Hepatic stellate cell (primary cell): ENCODE measurements at regions not wholly inside any gene's neighbourhood (a gene's known extent, or its start where the extent isn't known, plus 50 kb on each side); places are given as distances from the start of the nearest gene placed in this dataset.

ENCODE experiments used
- DNase-seq: peaks from one replicate; pipeline ENCODE4 v3.0.0; 2011; ENCODE audit warnings: low spot score

DNA sequence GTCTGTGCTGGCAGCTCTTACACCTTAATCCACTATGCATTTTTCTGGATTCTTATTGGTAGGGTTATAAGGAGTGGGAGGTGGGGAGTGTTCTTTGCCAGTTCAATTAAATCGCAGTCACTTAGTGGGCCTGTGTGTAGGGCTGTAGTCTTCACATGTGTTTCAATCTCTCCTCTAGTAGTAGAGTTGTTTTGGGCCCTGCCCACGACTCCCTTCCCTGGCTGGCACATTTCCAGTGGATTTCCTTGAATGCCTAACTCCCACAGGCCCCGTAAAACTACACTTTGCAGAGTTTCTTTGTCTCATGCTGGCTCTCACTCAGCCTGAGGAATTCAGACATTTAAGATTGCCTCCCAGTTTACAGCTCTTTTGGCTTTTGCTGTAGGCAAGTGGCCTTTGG is 414.0 kb upstream of the OPRM1 start:
- DNase-seq: no peak

DNA sequence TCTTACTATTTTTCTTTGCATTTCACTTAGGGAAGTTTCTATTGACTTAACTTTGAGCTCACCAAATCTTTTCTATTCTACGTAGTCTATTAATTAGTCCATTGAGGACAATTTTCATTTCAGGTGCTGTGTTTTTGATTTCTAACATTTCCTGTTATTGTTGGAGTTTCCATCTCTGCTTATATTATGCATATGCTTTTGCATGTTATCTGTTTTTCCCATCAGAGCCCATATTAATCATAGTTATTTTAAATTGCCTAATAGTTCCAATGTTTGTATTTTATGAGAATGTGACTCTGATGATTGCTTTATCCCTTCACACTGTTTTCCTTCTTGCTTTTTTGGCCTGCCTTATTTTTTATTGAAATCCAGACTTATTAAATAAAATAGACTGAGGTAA is 414.5 kb upstream of the OPRM1 start:
- DNase-seq: no peak

DNA sequence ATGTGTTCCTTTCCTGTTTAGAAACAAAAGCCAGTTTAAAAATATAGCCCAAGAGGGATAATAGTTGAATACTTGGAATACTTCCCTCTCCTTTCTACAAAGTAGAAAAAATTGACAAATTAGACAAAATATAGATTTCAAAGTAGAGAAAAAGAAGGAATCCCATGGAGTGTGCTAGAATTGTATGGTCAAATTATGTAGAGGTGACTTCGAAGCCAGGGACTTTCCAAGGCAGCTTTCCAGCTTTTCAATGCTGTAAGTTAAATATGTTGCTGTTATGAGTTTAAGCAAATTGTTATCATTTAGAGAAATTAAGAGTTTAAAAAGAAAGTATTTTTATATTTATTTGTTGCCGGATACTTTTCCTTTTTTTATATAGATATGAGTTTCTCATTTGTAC is 415.5 kb upstream of the OPRM1 start:
- DNase-seq: no peak

DNA sequence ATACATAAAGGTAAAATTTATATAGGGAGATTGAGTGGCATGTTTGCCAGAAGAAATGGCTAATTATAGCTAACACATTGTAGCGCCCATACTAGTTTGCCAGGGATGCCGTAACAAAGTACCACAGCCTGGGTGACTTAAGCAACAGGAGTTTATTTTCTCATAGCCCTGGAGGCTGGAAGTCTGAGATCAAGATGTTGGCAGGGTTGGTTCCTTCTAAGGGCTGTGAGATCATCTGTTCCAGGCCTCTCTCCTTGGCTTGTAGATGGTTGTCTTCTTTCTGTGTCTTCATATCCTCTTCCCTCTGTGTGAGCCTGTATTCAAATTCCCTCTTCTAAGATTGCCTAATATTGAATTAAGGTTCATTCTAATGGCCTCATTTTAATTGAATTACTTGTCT is 417.5 kb upstream of the OPRM1 start:
- DNase-seq: no peak

DNA sequence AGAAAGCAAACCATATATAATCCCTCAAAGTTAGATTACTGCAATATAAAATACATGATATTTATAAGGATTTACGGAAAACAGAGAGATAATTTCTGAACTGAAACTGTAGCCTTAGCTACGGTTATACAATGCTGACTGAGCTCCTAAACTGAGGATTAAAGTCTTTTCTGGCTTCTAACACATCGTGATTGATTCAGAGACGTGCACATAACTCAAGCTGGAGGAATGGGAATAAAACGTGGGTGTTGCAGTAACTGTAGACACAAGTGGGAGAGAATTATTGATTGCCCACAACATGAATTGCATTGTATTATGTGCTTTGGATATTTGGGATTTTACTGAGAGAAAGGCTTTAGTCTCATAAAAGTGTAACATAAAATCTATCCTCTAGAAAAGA is 418.0 kb upstream of the OPRM1 start:
- DNase-seq: no peak

DNA sequence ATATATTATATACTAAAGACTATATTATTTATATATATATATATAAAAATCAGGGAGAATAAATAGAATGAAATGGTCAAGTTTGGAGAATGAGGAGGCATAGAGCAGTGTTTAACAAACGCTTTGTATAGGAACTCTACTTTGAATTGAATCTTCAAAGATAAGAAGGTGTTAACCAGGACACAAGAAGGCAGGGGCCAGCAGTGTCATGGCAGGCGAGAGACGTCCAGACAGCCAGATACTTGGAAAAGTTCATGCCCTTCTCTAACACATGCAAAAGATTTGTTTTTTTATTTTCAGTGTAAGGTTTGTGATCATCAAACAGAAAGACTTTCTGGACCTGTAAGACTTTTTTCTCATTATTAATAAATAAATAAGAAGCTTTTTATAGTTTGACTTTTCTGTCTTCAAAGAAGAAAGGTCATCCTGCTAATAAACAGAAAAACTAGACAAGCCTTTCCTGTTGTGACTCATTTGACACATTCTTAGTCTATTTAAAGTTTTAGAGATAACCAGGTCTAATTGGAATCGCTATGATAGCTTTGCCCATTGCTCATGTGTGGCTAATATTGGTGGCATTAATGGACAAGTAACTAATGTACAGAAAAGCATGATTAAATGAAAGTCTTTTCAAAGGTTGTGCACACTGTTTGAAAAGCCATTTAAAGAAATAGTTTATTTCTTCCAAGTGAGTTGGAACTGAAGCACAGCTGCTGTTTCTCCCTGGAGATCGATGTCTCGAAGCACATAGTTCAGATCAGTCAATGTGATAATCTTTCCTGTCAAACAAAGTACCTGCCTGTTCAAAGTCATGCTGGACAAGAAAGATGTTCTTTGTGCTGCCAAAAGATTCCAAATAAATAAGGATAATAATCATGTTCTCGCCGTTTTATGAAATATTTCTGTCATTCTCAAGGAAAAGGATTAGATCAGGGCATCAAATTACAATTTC is 420.4 kb upstream of the OPRM1 start:
- DNase-seq: no peak

DNA sequence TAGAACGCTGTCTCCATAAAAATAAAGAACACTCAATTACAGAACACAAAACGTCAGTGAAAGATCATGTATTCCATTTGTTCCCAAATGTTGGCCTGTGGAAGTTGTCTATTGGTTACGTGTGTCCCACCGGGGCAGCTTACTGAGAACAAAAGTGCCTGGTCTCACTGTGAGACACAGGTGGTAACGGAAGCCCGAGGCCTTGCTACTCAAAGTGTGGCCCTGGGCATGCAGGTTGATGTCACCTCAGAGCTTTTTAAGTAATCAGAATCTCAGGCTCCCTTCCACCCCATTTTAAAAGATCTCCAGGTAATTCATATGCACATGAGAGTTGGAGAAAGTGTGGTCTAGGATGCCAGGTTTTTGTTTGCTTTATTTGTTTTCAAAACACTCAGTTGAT is 422.5 kb upstream of the OPRM1 start:
- DNase-seq: no peak

DNA sequence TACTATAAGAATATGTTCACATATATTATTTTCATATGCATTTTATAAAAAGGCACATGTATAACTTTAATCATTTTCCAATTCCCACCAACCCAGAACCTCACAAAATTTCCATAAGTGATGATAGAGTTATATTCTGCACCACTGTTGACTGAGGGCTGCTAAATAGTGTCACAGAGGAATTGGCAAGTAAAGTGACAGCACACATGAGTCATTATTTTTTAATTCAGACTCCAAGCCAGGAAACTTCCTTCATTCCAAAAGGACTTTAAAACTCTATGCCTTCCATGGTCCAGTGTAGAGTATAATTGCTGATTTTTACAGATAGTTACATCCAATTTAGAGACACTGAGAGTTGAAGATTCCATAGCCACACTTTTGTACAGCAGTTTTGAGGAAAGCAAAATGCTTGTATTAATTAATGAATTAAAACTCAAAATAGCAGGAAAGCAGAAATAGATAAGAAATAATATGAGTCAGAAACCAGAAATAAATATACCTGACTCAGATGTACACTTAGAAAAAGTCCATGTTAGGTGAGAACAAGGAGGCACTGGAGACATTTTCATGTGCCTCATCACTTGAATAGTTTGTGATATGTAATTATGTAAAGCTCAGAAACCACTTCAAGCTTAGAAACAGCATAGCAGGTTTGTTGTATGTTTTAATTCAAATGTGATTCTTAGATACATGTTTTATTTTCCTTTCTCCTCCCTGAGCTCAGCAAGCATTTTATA is 425.2 kb upstream of the OPRM1 start:
- no peak for DNase-seq

DNA sequence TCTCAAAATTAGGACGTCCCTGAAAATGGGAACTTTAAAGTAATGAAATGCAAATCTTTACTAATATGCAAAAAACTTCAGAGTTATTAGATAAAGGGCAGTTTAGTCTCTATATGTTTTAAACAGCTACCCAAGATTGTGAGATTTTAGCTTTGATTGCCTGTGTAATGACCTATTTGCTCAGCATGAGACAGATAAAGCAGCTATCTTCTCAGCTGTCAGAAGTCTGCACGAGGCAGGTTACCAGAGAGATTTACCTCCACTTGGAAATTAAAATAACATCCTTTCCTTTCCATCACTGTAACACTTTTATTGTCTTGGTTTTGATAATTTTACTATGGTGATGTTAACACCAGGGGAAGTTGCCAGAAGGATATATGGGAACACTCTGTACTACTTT is 436.6 kb upstream of the OPRM1 start:
- no peak for DNase-seq

DNA sequence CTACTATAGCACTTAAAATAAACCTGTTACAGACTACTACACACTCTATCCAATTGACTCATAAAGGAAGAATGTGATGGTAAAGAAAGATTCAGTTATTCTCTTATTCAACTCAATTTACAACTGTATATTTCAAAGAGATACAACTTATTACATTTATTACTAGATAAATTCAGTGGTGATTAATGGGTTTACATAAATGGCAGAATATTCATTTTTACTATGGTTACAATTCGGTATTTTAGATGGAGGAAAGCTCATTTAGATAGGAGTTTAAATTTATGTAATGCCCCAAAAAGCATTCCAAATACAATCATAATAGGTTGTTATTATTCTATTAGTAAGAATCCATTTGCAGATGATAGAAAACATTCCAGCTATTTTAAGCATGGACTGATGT is 439.1 kb upstream of the OPRM1 start:
- DNase-seq: no peak

DNA sequence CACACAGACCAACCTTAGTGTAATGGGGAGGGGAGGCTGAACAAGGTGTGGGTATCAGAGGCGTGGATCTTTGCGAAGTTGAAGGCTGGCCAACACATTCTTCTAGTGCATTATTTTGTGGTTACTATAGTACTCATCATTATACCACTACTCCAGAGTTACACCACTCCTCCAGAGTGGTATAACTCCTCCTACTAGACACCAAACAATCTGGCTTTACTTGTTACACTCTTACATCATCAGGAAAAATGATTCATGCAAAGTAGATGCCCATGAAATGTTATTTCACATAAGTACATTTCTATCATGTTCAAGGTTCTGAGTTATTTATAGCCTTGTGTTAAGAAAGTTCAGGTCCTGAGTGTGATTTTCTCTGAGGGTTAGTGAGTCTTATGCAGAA is 443.1 kb upstream of the OPRM1 start:
- DNase-seq: no peak

DNA sequence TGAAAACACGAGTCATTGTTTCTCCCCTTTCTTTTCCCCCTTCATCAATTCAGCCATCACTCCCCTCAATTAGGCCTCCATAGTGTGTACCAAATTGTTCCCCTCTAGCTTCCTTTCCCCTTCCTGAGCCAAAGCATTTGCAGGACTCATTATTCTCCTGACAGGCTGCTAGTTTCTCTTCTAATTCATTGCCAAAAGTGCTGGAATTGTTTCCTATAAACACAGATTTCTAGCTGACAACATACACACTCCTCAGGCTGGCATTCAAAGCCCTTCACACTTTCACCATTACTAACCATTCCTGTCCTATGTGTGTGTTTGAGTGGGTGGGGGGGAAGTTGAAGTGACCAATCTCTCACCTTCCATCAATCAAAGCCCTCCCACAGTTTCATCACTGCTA is 444.2 kb upstream of the OPRM1 start:
- DNase-seq: no peak

DNA sequence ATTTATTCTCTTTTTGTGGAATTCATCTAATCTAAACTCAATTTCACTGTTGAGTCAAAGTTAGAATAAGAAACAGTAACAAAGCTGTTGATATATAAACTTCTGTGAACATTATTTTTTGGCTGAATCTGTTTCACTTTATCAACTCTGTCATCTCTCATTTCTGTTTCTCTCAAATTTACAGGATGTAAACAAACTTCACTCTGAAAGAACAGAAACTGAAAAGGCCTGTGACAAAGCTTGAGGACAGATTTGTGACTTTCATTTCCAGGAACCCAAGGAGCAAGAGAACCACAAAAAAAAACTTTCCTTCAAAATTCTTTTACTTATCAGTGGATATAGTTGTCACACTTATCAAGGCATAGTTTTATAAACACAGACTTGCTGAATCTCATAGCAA is 447.9 kb upstream of the OPRM1 start:
- no peak for DNase-seq

DNA sequence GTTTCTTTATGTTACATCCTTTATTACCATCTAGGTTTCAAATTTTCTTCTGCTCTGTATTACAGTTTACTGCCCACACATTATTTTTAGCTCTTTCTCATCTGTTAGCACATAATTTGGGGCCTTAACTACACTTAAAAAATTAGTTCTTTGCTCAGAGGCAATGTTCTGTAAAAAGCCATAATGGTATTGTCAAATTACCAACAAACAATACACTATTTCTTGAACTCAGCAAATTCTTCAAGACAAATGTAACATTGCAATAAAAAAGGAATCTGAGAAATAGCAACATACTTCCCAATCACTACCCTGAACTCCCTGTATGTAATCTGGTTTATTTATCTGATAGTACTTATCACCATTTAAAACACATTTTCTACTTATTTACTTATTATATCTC is 448.6 kb upstream of the OPRM1 start:
- no peak for DNase-seq

DNA sequence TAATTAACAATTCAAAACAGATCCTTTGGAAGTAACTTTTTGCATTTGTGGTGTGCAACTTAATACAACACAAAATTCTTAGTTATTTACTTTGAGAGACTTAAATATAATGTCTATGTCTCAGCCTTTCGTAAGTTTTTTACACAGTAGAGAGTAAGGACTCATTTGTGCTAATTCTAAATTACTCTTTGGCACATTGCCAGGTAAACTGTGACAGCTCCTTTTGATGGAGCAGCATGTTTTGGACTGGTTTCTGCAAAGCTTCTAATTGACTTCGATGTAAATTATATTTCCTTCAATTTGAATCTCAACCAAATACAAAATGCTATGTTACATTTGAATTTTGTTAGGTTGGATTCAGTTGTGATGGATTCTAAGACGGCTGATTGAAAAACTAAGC is 450.7 kb upstream of the OPRM1 start:
- DNase-seq: no peak

DNA sequence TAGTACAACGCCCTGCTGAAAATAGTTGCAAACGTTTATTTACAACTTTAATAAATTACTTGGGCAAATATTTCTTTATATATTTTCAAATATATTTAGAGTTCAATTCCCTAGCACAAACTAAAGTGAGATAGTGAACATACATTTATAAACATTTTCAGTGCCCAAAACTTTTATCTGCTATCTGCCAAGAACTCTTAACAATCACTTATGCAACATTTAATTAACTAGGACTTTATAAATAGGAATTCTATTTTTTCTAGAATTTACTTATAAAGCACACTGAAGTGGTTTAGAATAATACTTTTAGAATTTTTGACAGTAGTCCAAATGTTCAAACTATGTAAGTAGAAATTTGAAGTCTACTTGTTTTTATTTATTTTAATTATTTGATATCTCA is 452.6 kb upstream of the RGS17 start:
- no peak for DNase-seq

DNA sequence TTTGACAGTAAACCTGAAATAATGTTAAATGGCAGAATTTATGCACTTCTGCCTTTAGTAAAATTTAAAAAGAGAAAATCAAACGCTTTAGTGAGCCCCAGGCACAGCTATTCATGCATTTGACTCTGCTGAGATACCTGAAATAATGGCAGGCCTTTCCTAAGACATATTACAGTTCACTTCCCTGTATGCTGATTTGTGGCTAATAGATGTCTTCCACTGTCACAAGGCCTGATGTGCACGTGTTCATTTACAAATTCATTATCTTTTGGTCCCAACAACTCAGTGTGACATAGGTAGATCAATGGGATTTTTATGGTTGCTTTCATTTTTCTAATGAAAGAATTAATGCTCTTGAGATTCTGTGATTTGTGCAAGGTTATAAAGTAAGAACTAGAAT is 449.7 kb upstream of the RGS17 start:
- no peak for DNase-seq

DNA sequence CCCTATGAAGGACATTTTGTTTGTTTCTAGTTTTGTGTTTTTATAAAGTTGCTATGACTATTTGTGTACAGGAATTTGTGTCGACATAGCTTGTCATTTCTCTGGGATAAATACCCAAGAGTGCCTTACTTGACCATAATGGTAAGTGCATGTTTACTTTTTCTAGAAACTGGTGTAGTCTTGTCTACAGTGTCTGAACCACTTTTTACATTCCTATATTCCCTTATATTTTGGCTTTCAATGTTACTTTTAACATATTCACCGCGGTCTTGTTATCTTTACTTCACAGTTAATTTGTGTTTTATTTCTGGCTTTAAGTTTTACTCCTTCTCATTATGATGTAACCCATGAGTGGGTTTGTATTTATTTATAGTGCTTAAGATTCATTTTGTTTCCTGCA is 444.4 kb upstream of the RGS17 start:
- DNase-seq: no peak

DNA sequence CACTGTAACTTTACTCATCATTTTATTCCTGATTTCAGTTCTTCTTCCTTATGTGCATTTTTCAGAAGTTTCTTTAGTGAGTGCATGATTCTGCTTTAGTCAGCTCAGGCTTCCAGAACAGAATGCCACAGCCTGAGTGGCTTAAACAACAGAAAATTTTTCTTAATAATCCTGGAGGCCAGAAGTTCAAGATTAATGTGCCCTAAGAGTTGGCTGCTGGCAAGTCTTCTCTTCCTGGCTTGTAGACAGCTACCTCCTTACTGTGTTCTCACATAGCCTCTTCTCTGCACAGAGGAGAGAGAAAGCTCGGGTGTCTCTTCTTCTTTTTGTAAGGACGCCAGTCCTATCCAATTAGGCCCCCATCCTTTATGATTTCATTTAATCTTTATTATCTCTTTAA is 443.1 kb upstream of the RGS17 start:
- no peak for DNase-seq

DNA sequence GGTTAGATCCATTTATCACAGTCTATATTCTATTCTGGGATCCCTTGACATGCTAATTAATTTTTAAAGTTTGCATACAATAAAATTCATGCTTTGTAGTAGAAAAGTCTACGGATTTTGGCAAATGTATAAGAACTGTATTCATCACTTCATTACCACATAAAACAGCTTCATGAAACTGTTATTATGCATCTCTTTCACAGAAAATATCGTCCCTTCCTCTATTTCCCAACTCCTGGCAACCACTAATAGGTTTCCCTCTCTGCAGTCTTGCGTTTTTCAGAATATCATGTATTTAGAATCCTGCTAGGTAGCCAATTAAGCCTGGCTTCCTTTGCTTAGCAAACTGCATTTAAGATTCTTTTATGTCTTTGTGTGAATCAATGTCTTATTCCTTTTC is 441.3 kb upstream of the RGS17 start:
- DNase-seq: no peak

DNA sequence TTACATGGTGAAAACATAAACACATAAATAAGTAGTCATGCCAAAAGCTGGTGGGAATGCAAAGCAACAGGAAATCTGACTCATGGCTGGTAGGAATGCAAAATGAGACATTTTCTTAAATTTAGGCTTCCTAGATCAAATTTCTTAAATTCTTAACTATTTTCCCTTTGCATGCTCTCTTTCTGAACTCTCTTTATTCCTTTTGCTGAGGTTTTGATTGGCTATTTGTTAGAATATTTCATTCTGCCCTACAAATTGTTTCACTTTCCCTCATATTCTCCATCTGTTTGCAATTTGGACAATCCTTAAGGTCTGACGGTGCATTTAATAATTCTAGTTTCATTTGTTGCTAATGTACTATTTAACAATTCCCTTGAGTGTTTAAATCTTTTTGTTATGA is 437.5 kb upstream of the RGS17 start:
- no peak for DNase-seq

DNA sequence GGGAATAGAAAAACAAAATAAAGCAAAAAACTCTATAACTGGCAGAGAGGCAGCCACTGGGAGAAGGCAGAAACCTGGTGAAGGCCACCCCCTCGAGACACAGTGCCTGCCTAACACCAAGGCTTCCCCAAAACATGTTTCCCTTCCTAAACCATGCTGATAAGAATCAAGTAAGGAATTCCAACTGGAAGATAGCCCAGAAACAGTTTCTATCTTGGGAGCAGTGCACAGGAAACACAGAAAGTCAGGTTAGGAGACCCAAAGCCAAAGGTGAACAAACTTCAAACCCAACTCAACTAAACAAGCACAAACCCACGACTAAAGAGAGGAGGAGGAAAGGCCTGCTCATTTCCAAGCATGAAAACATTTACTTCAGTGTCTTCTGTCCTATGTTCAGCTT is 433.7 kb upstream of the RGS17 start:
- no peak for DNase-seq

DNA sequence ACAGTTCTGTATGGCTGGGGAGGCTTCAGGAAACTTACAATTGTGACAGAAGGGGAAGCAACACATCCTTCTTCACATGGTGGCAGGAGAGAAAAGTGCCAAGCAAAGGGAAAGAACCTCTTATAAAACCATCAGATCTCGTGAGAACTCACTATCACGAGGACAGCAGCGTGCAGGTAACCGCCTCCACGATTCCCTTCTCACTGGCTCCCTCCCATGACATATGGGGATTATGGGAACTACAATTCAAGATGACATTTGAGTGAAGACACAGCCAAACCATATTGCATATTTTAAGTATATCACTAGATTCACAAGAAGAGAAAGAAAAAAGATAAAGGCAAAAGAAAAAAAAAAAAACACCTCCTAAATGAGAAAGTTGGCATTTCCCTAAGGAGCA is 431.9 kb upstream of the RGS17 start:
- no peak for DNase-seq

DNA sequence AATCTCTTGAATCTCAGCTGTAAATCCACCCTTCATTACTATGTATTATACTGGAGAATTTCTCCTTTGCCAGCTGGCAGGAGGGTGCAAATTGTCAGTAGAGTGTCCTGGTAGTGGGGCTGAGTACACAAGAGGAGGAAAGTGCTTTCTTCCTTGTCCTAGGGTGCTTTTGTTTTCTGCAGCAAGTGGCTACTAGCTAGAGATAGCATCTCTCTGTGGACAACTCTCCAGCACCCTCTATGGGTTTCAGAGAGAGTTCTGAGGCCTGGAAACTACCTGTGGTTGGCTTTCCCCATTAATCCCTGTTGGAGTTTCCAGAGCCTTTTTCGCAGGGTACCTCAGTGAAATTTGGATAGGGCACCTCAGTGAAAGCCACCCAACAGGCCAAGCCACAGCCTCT is 422.5 kb upstream of the RGS17 start:
- no peak for DNase-seq
